IPS-NIHi11 (cell line): ENCODE measurements at regions not wholly inside any gene's neighbourhood (a gene's known extent, or its start where the extent isn't known, plus 50 kb on each side); places are given as distances from the start of the nearest gene placed in this dataset.
A peak's percentile ranks its signal among the peaks of the same experiment; 100 is the strongest.
"Not testable (repeated sequence)": the region's sequence is repeated elsewhere in the genome, so short reads cannot be mapped to it uniquely, and the experiment has no call there.

ENCODE experiments used
- DNase-seq: peaks from one replicate; pipeline ENCODE4 v3.0.0; 2012; ENCODE audit warnings: mixed read lengths, low spot score

DNA sequence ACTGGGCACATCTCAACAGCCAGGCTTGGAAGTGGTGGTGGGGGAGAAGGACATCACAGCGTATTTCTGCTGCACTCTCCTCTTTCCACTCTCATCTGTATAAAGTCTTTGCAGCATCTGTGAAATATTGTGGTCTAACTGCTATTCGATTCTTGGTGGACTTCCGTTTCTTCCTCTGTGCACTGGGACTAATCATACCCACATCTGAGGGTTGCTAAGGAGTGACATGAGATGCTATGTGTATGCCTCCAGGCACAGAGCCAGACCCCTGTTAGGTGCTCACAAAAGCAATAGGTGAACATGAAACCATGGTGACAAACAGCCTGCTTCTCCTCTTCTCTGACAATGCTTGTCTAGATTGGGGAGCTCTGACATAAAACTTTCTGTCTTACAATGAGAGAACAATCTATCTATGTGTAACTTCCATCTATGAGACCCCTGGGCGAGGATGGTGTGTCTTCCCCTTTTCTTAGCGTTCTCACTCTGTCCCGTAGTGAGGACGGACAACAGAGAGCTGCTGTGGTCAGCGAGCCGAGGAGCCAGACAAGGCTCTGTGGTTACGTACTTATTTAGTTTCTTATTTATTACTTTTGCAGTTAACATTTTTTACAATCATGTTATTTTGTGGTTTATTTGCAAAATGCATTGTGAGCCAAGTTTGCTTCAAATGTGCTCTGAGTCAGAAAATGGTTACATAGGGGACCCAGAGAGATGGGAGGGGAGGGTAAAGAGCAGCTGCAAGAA, 196.7 kb upstream of the TPRG1 start:
- no peak for DNase-seq

DNA sequence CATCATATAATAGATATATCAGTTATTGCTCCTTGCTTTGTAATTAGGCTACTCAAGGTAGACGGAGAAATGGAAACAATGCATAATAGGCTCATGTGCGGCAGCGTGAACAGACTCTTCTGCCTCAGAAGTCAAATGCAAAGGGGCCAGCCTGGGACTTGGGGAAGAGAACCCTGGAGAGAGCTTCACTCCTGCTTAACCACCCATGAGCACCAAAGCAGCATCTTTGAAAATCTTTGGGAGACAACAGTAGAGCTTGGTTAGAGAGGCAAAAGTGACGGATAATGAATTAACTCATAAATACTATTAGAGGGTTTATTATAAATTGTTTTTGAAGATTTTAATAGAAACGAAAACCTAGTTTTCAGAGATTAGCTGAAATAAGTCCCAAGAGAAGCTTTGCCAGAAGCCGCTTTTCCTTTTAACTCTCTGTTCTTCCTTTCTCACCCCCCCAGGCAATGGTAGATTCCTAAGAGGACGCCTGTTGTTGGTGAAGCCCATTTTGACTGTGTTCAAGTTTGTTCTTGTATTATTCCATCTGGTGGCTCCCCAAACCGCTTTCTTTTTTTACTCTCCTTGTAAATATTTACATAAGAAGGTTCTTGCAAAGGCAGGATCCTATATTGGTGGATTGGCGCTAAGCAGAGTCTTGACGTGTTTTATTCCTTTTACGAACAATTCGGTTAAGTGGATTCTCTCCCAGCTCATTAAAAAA, 196.0 kb upstream of the TPRG1 start:
- DNase-seq, result no peak

GRCh38 chr3:188976407-188976806, 195.4 kb upstream of the TPRG1 start:
- DNase-seq, result no peak

DNA sequence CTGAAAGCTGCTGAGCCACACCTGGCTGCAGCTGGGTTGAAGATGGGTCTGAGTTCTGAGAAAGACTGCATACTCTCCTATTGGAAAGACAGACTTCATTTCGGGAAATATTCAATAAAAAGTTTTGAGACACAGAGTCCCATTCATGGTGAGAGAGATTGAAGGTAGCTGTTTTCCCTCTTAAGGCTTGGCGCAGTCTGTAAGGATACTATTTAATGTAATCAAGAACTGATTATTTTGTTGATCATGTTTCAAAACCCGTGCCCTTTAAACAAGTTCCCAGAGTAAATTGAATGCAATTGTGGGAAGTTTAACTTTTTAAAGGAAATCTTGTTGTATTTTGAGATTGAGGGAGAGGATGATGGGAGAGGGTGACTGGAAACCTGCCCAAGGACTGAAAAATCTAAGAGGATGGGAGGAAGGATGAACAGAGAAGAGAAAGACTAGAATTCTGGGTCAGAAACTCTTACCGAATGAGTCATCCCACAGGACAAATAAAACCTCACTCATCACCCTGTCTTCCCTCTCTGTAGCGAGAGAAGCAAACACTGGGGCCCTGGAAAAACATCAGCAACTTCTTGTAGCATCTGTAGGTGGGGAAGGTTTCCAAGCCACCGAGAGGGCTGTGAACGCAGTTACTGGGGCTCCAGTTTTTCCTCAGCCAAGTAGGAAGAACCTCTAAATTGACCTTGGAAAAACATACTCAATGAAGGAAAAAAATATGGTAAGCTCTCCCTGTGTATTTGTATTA, 193.2 kb upstream of the TPRG1 start:
- DNase-seq, result no peak

GRCh38 chr3:188979248-188979647, 192.5 kb upstream of the TPRG1 start:
- no peak for DNase-seq

GRCh38 chr3:188979669-188980310, 192.0 kb upstream of the TPRG1 start:
- DNase-seq, result no peak

DNA sequence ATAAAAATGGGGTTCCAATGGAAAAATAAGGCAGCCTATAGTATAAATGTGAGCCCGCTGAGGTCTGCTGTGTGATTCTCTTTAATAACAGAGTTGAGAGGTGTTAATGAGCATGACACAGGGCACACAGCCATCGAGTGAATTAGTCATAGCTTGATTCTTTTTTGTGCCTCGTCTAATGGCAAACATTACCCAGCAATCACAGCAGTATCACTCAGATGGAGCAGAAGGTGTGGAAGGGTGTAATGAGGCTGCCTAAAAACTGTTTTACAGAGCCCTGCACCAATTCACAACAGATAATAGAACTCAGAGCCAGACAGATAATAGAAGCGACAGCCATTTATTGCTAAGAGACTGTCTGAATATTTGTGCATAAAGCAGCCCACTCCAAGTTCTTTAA, 178.6 kb upstream of the TPRG1 start:
- no peak for DNase-seq

DNA sequence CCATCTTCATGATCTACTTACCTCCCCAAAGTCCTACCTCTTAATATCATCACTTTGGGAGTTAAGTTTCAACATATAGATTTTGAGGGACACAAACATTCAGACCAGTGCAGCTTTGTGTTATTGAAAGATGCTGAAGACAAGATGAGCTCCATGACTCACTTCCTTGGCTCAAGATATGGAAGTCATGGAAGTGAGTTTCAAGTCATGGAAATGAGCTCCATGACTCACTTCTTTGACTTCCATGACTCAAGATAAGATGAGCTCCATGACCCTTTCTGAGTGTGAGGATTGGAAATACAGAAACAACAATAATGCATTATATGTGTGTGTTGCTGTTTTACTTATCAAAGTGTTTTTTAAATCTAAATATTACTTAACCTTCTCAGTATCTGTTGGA, 170.2 kb upstream of the TPRG1 start:
- DNase-seq, result no peak

DNA sequence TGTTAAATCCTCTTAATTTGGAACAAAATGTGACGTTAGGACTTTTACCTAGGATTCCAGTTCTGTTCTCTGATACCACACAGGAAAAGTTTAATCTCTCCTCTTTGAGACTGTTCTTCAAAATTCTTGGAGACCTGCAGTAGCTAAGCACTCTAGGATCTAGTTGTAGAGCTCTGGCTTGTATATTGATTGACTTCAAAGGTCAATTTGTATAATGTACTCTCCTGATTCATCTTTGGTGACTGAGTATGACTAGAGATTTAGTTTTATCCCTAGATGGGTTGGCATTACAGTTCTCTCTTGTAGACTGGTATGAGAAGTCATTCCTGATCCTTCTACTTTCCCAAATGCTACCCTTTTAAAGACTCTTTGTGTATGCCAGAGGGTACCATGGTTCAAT, 168.4 kb upstream of the TPRG1 start:
- no peak for DNase-seq

DNA sequence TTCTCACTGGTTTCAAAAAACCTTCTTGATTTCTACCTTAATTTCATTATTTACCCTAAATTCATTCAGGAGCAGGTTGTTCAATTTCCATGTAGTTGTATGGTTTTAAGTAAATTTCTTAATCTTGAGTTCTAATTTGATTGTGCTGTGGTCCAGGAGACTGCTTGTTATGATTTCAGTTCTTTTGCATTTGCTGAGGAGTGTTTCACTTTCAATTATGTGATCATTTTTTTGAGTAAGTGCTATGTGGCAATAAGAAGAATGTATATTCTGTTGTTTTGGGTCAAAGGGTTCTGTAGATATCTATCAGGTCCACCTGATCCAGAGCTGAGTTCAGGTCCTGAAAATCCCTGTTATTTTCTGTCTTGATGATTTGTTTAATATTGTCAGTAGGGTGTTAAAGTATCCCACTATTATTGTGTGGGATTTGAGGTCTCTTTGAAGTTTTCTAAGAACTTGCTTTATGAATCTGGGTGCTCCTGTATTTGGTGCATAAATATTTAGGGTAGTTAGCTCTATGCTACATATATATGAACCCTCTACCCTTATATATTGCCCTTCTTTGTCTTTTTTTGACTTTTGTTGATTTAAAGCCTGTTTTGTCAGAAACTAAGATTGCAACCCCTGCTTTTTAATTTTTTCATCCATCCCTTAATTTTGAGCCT, 158.4 kb upstream of the TPRG1 start:
- no peak for DNase-seq

DNA sequence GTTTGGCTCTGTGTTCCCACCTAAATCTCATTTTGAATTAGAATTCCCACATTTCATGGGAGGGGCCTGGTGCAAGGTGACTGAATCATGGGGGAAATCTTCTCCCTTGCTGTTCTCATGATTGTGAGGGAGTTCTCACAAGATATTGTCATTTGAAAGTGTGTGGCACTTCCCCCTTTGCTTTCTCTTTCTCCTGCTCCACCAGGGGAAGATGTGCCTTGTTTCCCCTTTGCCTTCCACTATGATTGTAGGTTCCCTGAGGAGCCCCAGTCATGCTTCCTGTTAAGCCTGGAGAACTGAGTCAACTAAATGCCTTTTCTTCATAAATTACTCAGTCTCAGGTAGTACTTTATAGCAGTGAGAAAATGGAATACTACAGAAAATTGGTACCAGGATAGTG, 157.2 kb upstream of the TPRG1 start:
- DNase-seq, result no peak

GRCh38 chr3:189022576-189023466, 148.9 kb upstream of the TPRG1 start:
- not testable (repeated sequence) for DNase-seq

DNA sequence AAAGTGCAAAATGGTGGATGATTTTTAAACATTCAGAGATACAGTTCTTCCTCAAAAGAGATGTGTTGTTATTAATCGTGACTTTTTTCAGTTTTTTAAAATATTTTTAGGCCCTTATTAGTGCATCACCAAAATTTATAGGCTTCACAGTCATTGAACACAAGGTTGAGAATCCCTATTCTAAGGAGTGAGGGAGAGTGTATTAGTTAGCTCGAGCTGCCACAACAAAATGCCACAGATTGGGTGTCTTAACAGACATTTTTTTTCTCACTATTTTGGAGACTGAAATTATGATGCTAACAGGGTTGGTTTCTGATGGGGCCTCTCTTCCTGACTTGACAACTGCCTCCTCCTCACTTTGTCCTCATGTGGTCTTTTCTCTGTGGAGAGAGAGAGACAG, 145.9 kb upstream of the TPRG1 start:
- DNase-seq, result no peak

DNA sequence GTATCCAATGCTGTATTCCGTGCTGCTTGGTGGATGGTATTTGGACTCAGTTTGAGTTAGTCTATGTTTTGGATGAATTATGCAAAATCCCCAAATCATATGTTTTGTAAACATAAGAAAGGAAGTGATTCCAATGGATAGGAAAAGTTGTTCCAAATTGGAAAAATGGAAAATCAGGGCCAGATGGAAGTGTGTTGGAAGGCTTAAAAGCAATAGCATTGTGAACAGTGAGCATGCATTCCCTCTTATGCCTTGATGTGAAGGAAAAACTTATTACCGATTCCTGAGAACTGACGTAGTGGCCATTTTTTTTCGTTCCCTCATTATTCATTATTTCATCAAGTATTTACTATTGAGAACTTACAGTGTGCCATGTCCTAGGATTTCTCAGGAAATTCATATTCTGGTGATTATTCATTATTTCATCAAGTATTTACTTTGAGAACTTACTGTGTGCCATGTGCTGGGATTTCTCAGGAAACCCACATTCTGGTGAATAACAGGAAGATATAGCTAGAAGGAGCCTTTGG, 144.1 kb upstream of the TPRG1 start:
- DNase-seq, result no peak

DNA sequence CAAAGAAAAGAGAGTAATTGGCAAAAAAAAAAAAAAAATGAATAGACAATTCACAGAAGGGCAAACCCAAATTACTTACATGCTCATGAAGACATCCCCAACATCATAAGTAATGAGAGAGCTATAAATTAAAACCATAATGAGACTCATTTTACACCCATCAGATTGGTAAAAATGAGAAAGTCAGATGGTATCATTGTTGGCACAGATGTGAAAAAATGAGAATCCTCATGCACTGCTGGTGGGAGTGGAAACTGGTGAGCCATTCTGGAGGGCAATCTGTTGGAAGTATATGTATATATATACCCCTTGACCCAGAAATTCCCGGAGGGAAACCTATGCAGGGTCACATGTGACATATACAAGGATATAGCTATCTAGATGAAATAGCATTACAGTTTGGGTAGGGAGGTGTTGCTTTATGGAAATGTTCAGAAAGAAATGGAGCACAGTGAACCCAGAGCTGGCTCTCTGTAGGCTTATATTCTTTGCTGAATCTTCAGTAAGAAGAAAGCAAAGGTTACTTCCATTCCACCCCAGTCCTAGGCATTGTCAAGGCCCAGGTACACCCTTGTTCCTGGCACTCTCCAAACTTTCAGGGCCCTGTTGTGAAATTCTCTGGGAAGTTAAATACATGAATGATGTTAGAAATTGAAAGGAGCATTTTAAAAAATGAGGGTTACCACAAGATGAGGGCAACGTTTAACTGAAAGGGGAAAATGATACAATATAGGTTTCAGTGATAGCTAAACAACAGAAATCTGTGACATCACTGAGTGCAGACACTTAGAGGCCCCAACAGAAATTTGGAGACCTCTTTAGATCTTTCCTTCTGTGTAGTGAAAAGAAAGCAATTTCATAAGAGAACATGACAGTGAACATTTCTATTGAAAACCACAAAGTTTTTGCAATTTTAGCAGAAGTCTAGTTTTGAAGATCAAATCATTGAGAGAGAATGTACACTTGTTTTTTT, 132.7 kb upstream of the TPRG1 start:
- DNase-seq, result no peak

GRCh38 chr3:189040656-189041335, 131.0 kb upstream of the TPRG1 start:
- DNase-seq, result no peak

- peak; percentile 72 for DNase-seq
These were observed 130.2 kb upstream of the TPRG1 start for GRCh38 chr3:189041482-189042090.

DNA sequence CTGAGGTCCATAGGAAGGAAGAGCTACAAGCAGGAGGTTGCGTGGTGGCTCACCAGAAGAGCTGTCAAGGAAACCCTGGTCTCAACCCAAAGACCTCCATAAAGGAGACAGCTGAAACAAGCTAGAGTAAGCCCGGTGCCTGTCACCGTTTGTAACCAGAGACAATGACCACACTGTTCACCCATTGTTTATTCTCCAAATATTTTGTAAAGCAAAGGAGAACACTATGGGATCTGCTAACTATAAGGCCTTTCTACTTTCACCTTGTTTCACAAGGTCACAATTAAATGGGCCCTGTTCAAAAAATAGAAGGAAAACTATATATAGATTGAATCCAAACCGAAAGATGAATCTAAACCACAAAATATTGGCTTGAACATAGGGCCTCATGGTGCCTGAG, 128.9 kb upstream of the TPRG1 start:
- no peak for DNase-seq
